GM21576 (cell line): ENCODE measurements at regions not wholly inside any gene's neighbourhood (a gene's known extent, or its start where the extent isn't known, plus 50 kb on each side); places are given as distances from the start of the nearest gene placed in this dataset.

ENCODE experiments used
- ATAC-seq: cut with Tn5 transposase; IDR thresholded peaks from one replicate; pipeline ENCODE4 v1.9.1; 2021; ENCODE audit warnings: mild to moderate bottlenecking, moderate library complexity; ENCODE audit not compliant: unreplicated experiment

DNA sequence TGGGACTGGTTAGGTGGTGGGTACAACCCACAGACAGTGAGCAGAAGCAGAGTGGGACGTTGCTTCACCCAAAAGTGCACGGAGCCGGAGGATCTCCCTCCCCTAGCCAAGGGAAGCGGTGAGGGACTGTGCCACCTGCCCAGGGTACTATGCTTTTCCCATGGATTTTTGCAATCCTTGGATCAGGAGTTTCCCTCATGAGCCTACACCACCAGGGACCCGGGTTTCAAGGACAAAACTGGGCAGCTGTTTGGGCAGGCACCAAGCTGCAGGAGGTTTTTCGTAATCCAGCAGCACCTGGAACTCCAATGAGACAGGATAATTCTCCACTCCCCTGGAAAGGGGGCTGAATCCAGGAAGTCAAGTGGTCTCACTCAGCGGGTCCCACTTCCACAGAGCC is 209.1 kb upstream of the CXCL12 start:
- no peak for ATAC-seq

GRCh38 chr10:44607116-44607515 is 222.2 kb upstream of the CXCL12 start:
- no peak for ATAC-seq

- ATAC-seq, result no peak
Observed at GRCh38 chr10:44618910-44619309, 234.0 kb upstream of the CXCL12 start.

DNA sequence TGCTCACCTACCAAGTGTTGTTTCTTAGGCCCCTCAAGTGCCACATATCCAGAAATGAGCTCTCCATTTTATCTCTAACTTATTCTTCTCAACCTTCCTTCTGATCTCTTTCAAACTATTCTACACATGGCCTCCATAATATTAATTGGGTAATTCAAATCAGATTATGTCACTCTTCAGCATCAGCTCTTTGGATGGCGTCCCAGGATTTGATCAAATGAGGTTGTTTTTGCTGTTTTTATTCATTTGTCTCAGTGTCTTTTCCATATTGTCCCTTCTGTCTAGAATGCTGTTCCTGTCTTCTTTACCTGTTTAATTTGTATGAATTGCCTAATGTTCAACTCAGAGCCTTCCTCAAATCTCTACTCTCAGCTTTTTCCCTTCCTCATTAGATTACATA is 234.6 kb upstream of the CXCL12 start:
- no peak for ATAC-seq

GRCh38 chr10:44619975-44620374 is 235.1 kb upstream of the CXCL12 start:
- no peak for ATAC-seq

- ATAC-seq, result no peak
Observed at GRCh38 chr10:44627591-44628354, 242.9 kb upstream of the CXCL12 start.

- no peak for ATAC-seq
Observed at GRCh38 chr10:44628921-44629320, 244.0 kb upstream of the CXCL12 start.

DNA sequence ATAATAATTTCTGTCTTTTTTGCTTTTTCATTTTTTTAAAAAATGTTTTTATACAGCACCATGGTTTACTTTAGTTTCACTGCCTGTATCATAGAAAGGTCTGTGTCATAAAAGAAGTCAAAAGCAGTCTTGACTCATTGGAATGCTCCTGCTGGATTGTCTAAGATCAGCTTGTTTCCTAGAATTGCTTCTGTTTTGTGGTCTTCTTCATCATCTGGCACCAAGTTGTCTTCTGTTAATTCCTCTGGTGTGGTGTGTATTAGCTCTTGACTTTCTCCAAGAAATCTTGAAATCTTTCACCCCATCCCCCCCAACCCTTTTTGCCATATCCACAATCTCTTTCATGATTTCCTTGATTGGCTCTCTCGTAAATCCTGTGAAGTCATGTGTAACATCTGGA is 250.3 kb upstream of the CXCL12 start:
- no peak for ATAC-seq

DNA sequence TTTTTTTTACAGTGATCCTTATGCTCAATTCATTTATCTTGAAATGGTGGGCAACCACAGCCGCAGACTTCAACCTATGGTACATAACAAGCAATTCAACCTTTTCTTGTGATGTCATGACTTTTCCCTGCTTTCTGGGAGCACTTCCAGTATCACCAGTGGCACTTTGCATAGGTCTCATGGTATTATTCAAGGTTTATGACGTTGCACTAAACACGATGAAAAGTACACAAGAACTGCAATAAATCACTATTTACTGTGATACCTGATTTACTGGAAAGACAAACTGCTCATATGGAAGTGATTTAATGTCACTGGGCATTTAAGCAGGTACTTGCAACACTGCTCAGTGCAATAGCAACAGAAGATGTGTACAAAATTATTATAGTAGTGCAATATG is 251.7 kb upstream of the CXCL12 start:
- no peak for ATAC-seq

GRCh38 chr10:44640429-44640828 is 255.5 kb upstream of the CXCL12 start:
- ATAC-seq, result no peak

- ATAC-seq, result no peak
Observed at GRCh38 chr10:44647473-44647872, 262.6 kb upstream of the CXCL12 start.

DNA sequence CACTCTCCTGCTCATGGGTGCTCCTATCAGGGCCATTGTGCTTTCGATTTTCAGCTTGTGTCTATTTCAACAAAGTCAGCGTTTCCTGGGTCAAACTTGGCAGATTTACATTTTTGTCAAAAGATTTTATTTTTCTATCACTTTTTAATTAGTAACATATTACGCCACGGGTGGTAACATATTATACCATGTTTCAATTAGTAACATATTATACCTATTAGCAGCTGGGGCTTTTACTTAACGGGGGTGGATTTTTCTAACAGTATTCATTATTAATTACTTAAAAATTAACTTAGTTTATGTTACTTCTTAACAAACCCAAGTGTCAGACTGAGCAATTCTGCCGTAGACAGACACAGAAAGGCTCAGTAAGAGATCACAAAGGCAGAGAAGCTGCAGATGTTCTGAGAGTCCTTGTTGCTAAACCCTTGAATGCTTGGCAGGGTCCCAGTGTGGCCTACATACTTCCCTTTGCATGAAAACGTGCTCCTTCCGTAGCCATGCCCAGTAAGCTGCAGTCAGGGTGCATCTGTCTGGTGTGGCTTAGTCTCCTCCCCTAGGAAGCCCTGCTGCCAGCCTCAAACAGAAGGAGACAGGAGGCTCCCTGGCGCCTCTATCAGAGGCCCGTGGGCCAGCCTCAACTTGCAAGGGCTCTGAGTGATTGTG is 263.1 kb upstream of the CXCL12 start:
- no peak for ATAC-seq

DNA sequence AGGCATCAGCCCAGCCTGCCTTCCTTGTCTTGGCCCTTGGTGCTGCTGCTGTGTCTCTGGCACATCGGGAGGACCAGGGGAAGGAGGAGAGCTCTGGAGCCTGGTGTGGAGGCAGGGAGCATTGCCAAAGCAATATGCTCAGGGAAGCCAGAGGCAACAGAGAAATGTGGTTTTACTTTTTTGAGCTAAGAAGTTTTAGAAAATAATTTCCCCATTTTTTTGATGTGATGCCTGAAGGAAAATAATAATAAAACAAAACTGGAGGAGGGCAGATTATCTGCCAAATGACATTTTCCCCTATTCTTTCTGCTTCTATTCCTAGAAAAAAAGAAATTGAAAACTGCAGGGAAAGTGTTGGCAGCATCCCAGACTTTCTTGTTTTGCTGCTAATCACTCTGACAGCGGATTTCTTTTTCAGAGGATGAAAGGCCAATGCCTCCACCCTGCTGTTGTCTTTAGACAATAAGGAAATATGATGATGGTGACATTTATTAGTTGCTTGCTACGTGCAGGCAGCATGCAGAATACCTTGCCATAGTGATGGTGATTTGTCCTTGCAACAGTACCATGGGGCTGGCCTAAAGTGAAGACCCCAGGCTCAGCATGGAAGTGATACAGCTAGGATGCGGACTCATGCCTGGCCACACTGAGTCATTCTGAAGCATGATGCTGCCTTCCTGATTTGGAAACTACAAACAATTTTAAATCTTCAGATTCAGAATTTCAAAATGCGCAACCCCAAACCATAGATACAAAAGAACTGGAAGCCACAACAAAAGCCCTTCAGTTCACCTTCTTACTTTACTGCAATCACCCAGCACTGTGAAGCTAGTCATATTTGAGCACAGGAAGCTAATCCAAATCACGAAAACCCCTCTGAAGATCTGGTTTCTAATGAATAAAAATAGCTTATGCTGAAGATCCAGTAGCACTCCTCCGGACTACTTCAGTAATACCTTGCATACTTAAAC is 260.2 kb upstream of the TMEM72 start:
- no peak for ATAC-seq

GRCh38 chr10:44651834-44652233 is 259.3 kb upstream of the TMEM72 start:
- no peak for ATAC-seq

DNA sequence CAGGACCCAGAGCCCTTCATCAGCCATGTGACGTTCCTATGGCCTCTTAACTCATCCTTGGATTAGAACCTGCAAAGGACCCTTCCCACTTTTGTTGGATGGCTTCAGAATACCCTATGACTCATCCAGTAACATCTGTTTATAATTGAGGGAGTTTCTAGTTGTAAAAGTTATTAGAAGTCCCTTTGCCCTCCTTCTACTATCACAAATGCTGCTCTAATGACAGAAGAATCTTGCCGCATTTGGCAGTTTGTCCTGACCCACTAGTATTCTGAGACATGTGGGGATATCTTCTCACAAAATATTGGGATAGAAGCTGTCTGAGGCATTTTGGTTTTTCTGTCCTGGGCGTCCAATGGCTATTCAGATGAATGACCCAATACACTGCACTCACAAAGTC is 251.8 kb upstream of the TMEM72 start:
- no peak for ATAC-seq

DNA sequence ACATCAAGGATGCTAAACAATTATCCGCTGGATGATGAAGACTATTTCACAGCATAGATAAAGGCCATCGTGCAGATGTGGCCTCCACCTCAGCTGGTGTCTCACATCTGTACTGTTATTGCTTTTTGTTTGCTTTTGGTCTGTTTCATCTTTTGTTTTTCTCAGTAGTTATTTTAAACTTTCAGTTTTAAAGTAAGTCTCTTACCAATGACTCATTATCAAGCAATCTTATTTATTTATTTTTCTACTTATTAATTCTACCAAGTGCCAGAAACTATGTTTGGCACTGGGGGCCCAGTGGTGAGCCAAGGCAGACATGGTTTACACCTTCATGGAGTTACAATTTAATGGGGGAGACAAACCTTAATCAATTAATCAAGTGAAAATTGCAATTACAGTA is 250.9 kb upstream of the TMEM72 start:
- no peak for ATAC-seq

GRCh38 chr10:44662051-44662450 is 249.1 kb upstream of the TMEM72 start:
- no peak for ATAC-seq

GRCh38 chr10:44668336-44668735 is 242.8 kb upstream of the TMEM72 start:
- no peak for ATAC-seq

- ATAC-seq, result no peak
Observed at GRCh38 chr10:44671319-44671718, 239.8 kb upstream of the TMEM72 start.

- no peak for ATAC-seq
Observed at GRCh38 chr10:44673245-44673983, 237.7 kb upstream of the TMEM72 start.
